ENCODE measurements at regions not wholly inside any gene's neighbourhood (a gene's known extent, or its start where the extent isn't known, plus 50 kb on each side); places are given as distances from the start of the nearest gene placed in this dataset.

DNA sequence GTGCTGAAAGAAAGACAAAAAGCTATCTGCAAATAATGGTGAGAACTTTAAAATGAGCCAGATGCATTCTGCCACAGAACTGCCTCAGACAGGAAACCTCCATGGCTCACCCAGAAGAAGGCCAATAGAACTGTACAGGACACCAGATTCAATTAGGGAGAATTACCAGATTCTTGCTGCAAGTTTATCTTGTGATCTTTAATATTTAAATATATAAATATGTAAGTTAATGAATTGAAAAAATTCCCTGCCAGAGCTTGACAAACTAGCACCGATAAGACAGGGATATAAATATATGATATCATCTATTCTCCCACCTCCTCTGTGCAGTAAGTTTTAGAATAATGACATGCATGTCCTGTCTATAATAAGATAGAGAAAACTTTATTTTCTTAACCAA lies 252.8 kb downstream of the PLK2 start:
- Histone ChIP-seq H3K27ac (replicated peaks) (no peak overlapping the region), H3K27me3 (ENCODE audit: insufficient read depth, poor library complexity, severe bottlenecking) (no peaks in the 10 kb centered on the region), H3K4me3 (replicated peaks; ENCODE audit: insufficient read depth, low read length) (no peak overlapping the region)
- TF ChIP-seq POLR2AphosphoS5 (IDR thresholded peaks at IDR 0.05; ENCODE audit: low read depth), result no peak
- no peak for TF ChIP-seq SPI1 (IDR thresholded peaks at IDR 0.05; ENCODE audit: borderline replicate concordance, low read depth)
- DNase-seq (ENCODE audit: low read depth in 1 of 2, low spot score in 1 of 2), result no peak

DNA sequence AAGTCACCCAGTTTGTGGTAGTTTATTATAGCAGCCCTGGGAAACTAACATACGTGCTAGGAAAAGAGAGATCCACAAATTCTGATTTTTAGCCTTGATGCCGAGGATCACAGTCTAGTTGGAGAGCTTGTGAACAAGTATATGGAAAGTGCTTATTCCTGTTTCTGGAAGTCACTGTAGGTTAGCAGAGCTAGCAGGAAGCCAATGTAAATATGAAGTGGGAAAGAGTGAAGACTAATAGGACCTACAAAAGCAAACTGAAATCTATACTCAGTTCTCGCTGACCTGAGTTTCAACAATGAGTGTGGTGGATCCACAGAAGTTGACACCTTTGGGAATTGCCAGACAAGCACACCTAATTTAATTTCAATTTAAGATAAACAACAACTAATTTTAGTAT lies 254.9 kb downstream of the PLK2 start:
- Histone ChIP-seq H3K27me3 (ENCODE audit: insufficient read depth, poor library complexity, severe bottlenecking) (no peaks in the 10 kb centered on the region), H3K27ac (replicated peaks) (no peak overlapping the region), H3K4me3 (replicated peaks; ENCODE audit: insufficient read depth, low read length) (no peak overlapping the region)
- no peak for TF ChIP-seq SPI1 (IDR thresholded peaks at IDR 0.05; ENCODE audit: borderline replicate concordance, low read depth)
- no peak for DNase-seq (ENCODE audit: low read depth in 1 of 2, low spot score in 1 of 2)

GRCh38 chr5:58202941-58203444 lies 256.9 kb downstream of the PLK2 start:
- TF ChIP-seq POLR2AphosphoS5 (IDR thresholded peaks at IDR 0.05; ENCODE audit: low read depth) (no peak), REST (IDR thresholded peaks at IDR 0.05; ENCODE audit: insufficient replicate concordance, low read depth) (no peak), CTCF (IDR thresholded peaks at IDR 0.05; ENCODE audit: insufficient read depth, low read length) (no peak)
- Histone ChIP-seq H3K4me3 (replicated peaks; ENCODE audit: insufficient read depth, low read length) (no peak overlapping the region), H3K27ac (replicated peaks) (no peak overlapping the region), H3K27me3 (ENCODE audit: insufficient read depth, poor library complexity, severe bottlenecking) (no peaks in the 10 kb centered on the region)
- no peak for DNase-seq (ENCODE audit: low read depth in 1 of 2, low spot score in 1 of 2)

DNA sequence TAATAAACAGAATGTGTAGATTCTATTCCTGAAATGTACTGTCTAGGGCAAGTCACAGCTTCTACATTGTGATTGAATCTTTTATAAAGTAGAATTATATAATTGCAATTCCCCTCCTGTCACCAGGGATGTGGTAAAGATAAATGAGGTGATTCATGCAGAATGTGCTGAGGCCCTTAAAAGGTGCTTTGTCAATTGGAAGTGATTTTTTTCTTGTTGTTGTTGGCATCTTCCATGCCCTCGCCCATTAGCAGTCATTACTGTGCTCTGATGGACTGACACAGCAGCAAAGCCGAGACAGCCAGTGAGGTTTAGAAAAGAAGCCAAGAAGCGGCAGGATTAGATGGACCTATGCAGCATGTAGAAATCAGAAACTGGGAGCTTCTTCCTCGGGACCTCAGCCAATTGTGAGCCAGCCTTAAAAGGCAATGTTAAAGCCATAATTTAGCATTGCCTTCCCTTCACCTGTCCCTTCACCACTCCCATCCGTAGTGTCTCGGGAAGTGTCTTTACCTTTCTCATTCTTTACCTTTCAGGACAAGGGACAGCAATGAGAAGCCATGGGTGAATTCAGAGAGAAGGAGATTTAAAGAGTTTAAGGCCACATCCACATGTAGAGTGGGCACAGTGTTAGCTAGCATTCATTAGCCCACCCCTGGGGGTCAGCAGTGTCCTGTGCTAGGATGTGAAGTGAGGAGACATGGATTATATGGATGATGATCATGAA lies 257.8 kb downstream of the PLK2 start:
- TF ChIP-seq POLR2AphosphoS5 (IDR thresholded peaks at IDR 0.05; ENCODE audit: low read depth), result no peak
- TF ChIP-seq REST (IDR thresholded peaks at IDR 0.05; ENCODE audit: insufficient replicate concordance, low read depth), result no peak
- no peak for TF ChIP-seq CTCF (IDR thresholded peaks at IDR 0.05; ENCODE audit: insufficient read depth, low read length)
- no peak for TF ChIP-seq SPI1 (IDR thresholded peaks at IDR 0.05; ENCODE audit: borderline replicate concordance, low read depth)
- TF ChIP-seq GABPA (IDR thresholded peaks at IDR 0.05; ENCODE audit: low read depth), result no peak
- DNase-seq (ENCODE audit: low read depth in 1 of 2, low spot score in 1 of 2), result no peak
- H3K27me3 ChIP-seq (ENCODE audit: insufficient read depth, poor library complexity, severe bottlenecking), result no peaks in the 10 kb centered on the region
- H3K27ac ChIP-seq (replicated peaks), result no peak overlapping the region
- no peak overlapping the region for H3K4me3 ChIP-seq (replicated peaks; ENCODE audit: insufficient read depth, low read length)

GRCh38 chr5:58200451-58200850 lies 259.4 kb downstream of the PLK2 start:
- no peak overlapping the region for H3K4me3 ChIP-seq (replicated peaks; ENCODE audit: insufficient read depth, low read length)
- TF ChIP-seq SPI1 (IDR thresholded peaks at IDR 0.05; ENCODE audit: borderline replicate concordance, low read depth) (no peak), GABPA (IDR thresholded peaks at IDR 0.05; ENCODE audit: low read depth) (no peak), REST (IDR thresholded peaks at IDR 0.05; ENCODE audit: insufficient replicate concordance, low read depth) (no peak)
- DNase-seq (ENCODE audit: low read depth in 1 of 2, low spot score in 1 of 2), result no peak
- no peaks in the 10 kb centered on the region for H3K27me3 ChIP-seq (ENCODE audit: insufficient read depth, poor library complexity, severe bottlenecking)
- H3K27ac ChIP-seq (replicated peaks), result no peak overlapping the region
